ENCODE measurements at regions not wholly inside any gene's neighbourhood (a gene's known extent, or its start where the extent isn't known, plus 50 kb on each side); places are given as distances from the start of the nearest gene placed in this dataset.
A peak's percentile ranks its signal among the peaks of the same experiment; 100 is the strongest.

GRCh38 chr7:81501220-81501619, 268.6 kb downstream of the HGF start:
- no peak overlapping the region for H3K4me3 ChIP-seq (ENCODE audit: low read depth, low read length)
- peak; percentile 55 for TF ChIP-seq CTCF (IDR thresholded peaks at IDR 0.05; ENCODE audit: low read depth, low read length)
- H3K27me3 ChIP-seq, result no peaks in the 10 kb centered on the region
- H3K36me3 ChIP-seq, result no peaks in the 10 kb centered on the region
- no peaks in the 10 kb centered on the region for H3K9me3 ChIP-seq
- no peak for DNase-seq
- peaks cover 6% of the 10 kb centered on the region; the same call in 1 of the 2 replicates for H3K4me1 ChIP-seq

- no peak for TF ChIP-seq CTCF (IDR thresholded peaks at IDR 0.05; ENCODE audit: low read depth, low read length)
- Histone ChIP-seq H3K36me3 (no peaks in the 10 kb centered on the region), H3K4me3 (ENCODE audit: low read depth, low read length) (no peak overlapping the region), H3K9me3 (no peaks in the 10 kb centered on the region), H3K27me3 (no peaks in the 10 kb centered on the region), H3K4me1 (peaks cover 6% of the 10 kb centered on the region; the same call in 1 of the 2 replicates)
- DNase-seq, result no peak
These were observed 269.2 kb downstream of the HGF start for GRCh38 chr7:81500631-81501030.

- no peak overlapping the region for H3K4me3 ChIP-seq (ENCODE audit: low read depth, low read length)
- H3K9me3 ChIP-seq, result no peaks in the 10 kb centered on the region
- H3K4me1 ChIP-seq, result peaks cover 6% of the 10 kb centered on the region; the same call in 1 of the 2 replicates
- DNase-seq, result peak; percentile 50
- TF ChIP-seq CTCF (IDR thresholded peaks at IDR 0.05; ENCODE audit: low read depth, low read length), result peak; percentile 63
- no peaks in the 10 kb centered on the region for H3K27me3 ChIP-seq
- H3K36me3 ChIP-seq, result no peaks in the 10 kb centered on the region
These were observed 270.4 kb downstream of the HGF start for GRCh38 chr7:81499262-81500116.

- DNase-seq, result no peak
- no peaks in the 10 kb centered on the region for H3K36me3 ChIP-seq
These were observed 271.7 kb downstream of the HGF start for GRCh38 chr7:81498176-81498575.

GRCh38 chr7:81492910-81493309, 276.9 kb downstream of the HGF start:
- Histone ChIP-seq H3K36me3 (no peaks in the 10 kb centered on the region), H3K4me1 (no peaks in the 10 kb centered on the region; the same call in 1 of the 2 replicates), H3K9me3 (no peaks in the 10 kb centered on the region), H3K27me3 (no peaks in the 10 kb centered on the region), H3K4me3 (ENCODE audit: low read depth, low read length) (no peak overlapping the region)
- no peak for TF ChIP-seq CTCF (IDR thresholded peaks at IDR 0.05; ENCODE audit: low read depth, low read length)
- DNase-seq, result no peak

More at GRCh38 chr7:81498176-81498575, 271.7 kb downstream of the HGF start:
- H3K4me3 ChIP-seq (ENCODE audit: low read depth, low read length), result no peak overlapping the region
- no peak for TF ChIP-seq CTCF (IDR thresholded peaks at IDR 0.05; ENCODE audit: low read depth, low read length)
- no peaks in the 10 kb centered on the region for H3K9me3 ChIP-seq
- no peaks in the 10 kb centered on the region for H3K27me3 ChIP-seq
- peaks cover 3% of the 10 kb centered on the region; the same call in 1 of the 2 replicates for H3K4me1 ChIP-seq

- DNase-seq, result no peak
- TF ChIP-seq CTCF (IDR thresholded peaks at IDR 0.05; ENCODE audit: low read depth, low read length), result no peak
These were observed 277.6 kb downstream of the HGF start for GRCh38 chr7:81492240-81492639.

More at GRCh38 chr7:81492240-81492639, 277.6 kb downstream of the HGF start:
- no peaks in the 10 kb centered on the region for H3K9me3 ChIP-seq
- H3K4me1 ChIP-seq, result no peaks in the 10 kb centered on the region; the same call in 1 of the 2 replicates
- H3K27me3 ChIP-seq, result no peaks in the 10 kb centered on the region
- no peak overlapping the region for H3K4me3 ChIP-seq (ENCODE audit: low read depth, low read length)
- no peaks in the 10 kb centered on the region for H3K36me3 ChIP-seq

Data from BE2C (cell line).